H1 (cell line): ENCODE measurements at regions not wholly inside any gene's neighbourhood (a gene's known extent, or its start where the extent isn't known, plus 50 kb on each side); places are given as distances from the start of the nearest gene placed in this dataset.

Source experiments
- CBX5 ChIP-seq: fragments of 300-800, 300-1000 bp; sonication (generic); IDR thresholded peaks from 2 replicates; pipeline ENCODE4 v1.7.1; 2016; ENCODE audit warnings: antibody characterized with exemption, low read length, low read depth
- NANOG ChIP-seq: IDR thresholded peaks from 2 replicates; pipeline ENCODE4 v1.6.1; 2011; ENCODE audit warnings: low read length, low read depth, mild to moderate bottlenecking, inconsistent platforms; ENCODE audit not compliant: insufficient read depth, poor library complexity, severe bottlenecking
- SP1 ChIP-seq: IDR thresholded peaks from 2 replicates; pipeline ENCODE4 v1.6.1; 2011; ENCODE audit warnings: low read depth, low read length

DNA sequence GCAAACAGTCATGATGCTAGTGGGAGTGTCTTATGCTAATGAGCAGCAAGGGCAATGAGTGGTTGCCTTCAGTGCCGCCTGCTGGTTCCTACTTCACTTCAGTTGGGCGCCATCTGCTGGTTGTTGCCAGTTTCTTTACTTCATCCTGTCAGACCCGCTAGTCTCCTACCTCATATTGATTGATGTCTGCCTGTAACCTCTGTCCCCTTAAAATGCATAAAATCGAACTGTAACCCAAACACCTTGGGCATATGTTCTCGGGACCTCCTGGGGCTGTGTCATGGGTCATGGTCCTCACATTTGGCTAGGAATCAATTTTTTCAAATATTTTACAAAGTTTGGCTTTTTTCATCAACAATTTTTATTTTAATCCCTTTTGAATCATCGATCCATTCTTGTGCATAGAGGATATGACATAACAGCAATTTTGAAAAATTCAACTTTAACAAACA lies 62.8 kb upstream of the C7orf33 start (continued):
- TF ChIP-seq SP1 (0 out of 2 replicates have a peak, but pooled peaks have one; percentile 31), NANOG (no peak), CBX5 (no peak)
- TF ChIP-seq, all 59 proteins: peak for 3
